HG03175 (cell line): ENCODE measurements at regions not wholly inside any gene's neighbourhood (a gene's known extent, or its start where the extent isn't known, plus 50 kb on each side); places are given as distances from the start of the nearest gene placed in this dataset.
"Not testable (repeated sequence)": the region's sequence is repeated elsewhere in the genome, so short reads cannot be mapped to it uniquely, and the experiment has no call there.

Experiments used
- ATAC-seq: cut with Tn5 transposase; IDR thresholded peaks from one replicate; pipeline ENCODE4 v1.9.1; 2021; ENCODE audit warnings: mild to moderate bottlenecking, moderate library complexity; ENCODE audit not compliant: unreplicated experiment

DNA sequence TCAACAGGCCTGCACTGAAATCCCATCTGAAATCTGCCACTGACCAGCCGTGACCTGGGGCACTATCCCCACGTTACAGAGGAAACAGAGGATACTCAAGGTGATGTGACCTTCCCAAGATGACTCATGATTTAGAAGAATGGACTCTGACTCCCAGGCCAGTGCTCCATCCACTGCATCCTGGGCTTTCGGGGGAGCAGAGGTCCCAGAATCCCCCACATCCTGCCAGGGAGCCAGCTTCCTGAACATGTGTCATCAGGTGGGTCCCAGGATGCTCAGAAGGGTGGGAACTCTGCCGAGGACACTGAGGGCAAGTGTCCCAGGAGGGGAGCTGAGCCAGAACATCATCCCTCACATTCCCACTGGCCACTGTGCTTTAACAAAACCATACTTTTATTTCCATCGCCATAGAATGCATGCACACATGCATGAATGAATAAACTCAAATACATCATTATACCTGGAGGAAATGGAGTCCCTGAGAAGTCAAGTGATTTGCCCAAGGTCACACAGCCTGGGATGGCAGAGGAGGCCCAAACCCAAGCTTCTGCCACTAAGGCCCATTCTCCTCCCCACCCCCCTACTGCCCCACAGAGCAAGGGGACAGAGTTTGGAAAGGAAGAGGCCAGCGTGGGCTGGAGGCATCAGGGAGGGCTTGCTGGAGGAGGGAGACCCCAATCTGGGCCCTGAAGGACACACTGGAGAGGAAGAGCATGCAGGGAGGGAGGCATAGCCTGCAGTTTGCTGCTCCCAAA, 189.4 kb downstream of the MATN1 start:
- ATAC-seq = no peak

DNA sequence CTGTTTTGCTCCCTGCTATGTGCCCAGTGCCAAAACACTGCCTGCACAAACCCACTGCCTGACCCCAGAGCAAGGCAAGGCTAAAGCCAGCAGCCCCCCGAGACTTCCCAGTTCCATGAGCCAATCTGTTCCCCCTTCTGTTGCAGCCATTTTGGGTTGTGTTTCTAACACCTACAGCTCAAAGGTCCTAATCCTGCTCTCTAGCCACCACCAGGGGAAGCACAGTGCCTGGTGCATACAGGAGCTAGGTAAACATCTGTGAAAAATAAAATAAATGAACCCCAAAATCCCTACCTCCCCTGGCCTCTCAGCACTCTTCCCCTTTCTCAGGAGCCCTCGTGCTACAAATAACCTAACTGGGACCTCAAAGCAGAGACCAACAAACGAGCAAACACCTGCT, 190.2 kb downstream of the MATN1 start:
- ATAC-seq = no peak

DNA sequence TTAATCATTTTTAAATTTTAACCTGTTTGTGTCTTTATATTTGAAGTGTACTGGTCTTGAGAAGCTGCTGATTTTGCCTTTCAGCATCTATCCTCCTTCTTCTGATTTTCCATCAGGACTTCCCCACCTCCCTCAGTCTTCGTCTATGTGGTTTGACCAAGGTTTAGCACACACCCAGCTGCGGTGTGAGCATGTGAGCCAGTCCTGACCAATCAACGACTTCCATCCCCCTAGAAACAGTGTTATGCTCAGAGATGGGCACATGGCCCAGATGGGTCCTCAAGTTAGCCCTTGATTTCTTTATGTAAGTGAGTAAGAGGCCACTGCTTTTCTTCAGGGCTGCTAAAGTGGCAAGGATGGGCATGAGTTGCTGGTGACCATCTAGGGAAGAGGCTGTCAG, 190.8 kb downstream of the MATN1 start:
- ATAC-seq = no peak

DNA sequence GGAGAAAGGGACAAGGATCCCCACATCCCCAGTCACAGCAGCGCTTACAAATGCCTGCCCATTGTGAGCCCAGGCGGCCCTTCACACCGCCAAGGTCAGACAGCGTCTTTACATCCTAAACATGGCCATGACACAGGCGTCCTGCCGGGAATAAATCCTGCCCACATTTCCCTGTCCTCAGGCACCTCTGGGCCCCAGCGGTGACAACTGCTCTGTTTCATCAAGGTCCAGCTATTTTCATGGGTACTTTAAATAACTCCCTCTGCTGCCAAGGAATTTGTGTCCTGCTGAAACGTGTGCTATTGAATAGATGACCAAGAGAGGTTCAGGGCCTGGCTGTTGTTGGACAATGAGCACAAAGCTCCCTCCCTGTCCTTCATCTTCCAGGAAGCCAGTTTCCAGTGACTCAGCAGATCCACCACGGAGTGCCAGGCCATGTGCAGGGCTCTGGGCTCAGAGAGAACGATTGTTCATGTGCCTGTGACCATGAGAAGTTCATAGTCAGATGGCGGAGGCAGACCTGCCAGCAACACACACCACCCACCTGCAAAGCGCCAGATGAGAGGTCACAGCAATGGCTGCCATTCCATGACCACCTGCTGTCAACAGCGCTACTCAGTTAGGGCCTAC, 195.8 kb downstream of the MATN1 start:
- ATAC-seq = no peak

DNA sequence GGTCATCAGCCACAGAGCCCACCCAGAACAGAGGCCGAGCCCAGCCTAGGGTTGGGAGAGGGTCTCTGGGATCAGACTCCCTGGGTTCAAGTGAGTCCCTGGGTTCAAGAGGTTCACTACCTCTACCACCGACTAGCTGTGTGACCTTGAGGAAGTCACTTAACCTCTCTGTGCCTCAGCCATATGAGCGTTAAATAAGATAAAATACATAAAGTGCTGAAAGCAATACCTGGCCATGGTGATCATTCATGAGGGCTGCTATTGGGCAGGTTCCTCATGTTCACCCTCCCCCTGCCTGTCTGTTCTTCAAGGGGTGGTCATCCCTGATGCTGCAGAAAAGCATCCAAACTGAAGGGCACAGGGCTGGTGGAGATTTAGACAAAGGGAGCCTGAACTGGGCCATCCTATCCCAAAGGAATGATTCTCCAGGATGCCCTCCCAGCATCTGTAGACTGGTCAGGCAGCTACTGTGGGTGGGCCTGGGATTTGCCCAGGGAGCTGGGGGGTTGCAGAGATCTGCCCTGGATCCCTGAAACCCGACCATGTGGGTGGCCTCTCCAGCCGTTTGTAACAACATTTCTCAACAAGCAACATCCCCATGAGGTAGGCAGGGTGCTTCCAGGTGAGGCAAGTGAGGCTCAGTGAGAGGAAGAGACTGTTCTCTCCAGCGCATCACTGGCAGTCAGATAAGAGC, 196.6 kb downstream of the MATN1 start:
- ATAC-seq = no peak

GRCh38 chr1:30525971-30526651, 197.3 kb downstream of the MATN1 start:
- no peak for ATAC-seq

- ATAC-seq = no peak
These were observed 197.8 kb downstream of the MATN1 start for GRCh38 chr1:30525631-30525970.

DNA sequence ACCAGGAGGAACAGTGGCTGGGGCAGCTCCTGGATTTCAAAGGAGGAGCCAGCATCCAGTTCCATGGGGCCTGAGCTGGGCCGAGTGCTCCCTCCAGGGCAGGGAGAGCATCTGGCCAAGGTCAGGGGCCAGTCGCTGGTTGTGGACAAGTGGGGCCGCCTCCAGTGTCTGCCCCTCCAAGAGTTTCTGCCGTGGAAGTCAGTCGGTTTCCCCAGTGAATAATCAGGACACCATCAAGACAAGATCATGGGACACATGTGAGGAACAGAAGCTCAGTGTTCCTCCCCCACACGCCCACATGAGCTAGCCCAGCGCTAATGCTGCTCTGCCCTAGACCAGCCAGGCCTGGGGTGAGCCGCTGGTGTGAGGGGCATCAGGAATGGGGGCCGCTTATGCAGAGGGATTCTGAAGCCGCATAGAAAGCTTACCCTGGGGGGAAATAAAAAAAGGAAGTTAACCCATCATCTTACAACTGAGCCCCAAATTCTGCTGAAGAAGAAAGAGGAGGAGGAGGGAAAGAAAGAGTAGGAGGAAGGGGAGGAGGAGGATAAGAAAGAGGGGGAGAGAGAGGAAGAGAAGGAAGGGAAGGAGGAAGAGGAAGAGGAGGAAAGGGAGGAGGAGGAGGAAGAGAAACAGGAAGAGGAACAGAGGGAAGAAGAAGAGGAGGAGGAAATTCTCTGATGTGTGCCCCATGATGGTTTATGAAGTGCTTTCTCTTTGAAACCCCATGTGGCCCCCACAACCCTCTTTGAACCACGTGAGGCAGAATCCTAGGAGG, 198.4 kb downstream of the MATN1 start:
- ATAC-seq = no peak

DNA sequence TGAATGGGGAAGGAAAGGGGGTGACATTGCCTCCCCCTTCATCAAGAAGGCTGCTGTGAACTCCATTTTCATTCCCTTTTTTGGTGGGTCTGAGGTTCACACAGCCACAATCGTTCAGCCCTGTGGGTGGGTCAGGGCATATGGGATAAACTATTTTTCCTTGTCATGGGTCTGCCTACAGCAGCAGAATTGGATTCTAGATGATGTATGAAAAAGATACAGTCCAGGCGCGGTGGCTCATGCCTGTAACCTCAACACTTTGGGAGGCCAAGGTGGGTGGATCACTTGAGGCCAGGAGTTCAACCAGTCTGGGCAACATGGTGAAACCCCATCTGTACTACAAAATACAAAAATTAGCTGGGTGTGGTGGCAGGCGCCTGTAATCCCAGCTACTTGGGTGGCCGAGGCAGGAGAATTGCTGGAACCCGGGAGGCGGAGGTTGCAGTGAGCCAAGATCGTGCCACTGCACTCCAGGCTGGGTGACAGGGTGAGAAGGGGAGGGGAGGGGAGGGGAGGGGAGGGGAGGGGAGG, 199.3 kb downstream of the MATN1 start:
- ATAC-seq = not testable (repeated sequence)

GRCh38 chr1:30523055-30524020, 200.0 kb downstream of the MATN1 start:
- no peak for ATAC-seq

DNA sequence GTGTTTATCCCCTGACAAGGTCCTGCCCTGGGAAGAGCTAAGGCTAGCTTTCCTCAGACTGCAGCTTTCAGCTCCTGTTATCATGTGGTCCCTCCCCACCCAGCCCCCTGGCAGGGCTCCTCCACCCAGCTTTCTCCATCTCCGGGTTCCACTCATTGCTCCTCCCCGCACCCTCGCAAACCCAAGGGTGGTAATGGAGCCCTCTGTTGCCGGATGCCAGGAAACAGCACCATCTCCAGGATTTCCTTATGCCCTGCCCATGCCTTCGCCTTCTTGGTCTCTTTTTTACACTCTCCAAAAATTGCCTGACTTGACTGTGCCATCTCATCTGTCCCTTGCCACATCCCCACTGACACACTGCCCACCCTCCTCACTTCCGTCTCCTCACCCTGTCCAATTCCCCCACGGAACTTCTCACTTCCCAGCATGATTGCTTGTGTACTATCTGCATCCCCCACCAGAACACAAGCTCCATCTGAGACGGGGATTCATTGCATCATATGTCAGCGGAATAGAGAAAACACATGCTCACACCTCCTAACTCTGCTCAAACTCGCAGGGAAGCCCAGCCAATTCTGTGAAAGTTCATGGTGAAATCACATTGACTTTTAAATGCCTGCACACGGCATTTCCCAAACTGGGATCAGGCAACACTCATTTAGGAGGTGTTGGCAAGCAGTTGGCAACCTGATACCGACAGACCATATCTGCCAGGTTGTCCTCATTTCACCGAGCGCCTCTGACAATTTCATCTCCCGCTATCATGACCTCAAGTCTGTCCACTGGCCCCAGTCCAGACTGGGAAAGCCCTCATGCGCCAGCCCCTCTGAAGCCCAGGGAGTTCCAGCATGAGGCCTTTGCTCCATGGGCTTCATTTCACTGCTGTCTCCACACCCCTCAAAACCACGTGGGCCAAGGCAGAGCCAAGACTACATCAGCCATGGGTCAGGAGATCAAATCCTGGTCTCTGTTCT, 201.1 kb downstream of the MATN1 start:
- ATAC-seq = no peak

DNA sequence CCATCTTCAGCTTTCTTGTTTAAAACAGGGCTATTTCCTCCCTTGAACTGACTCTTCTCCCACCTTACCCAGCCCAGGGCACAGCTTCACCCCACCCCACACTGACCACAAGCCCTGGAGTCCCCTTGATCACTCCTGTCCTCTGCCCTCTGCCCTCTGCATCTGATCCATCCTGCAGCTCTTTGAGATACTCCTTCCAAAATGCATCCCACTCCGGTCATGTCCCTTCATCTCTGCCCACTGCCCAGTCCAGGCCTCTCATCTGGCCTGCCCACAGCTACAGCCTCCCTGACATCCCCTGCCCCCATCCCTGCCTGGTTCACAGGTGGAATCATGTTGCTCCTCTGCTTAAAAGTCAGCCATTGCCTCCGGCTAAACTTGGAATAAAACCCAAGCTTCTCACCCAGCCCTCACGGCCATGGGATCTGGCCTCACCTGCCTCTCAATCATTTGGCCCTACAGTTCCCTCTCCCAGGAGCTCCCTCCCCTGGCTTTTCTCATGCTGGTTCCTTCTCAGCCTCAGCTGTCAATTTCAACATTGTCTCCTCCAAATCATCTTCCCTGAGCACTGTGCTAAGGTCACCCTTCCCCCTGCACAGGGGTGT, 202.0 kb downstream of the MATN1 start:
- no peak for ATAC-seq

GRCh38 chr1:30520476-30520875, 202.9 kb downstream of the MATN1 start:
- ATAC-seq = no peak

DNA sequence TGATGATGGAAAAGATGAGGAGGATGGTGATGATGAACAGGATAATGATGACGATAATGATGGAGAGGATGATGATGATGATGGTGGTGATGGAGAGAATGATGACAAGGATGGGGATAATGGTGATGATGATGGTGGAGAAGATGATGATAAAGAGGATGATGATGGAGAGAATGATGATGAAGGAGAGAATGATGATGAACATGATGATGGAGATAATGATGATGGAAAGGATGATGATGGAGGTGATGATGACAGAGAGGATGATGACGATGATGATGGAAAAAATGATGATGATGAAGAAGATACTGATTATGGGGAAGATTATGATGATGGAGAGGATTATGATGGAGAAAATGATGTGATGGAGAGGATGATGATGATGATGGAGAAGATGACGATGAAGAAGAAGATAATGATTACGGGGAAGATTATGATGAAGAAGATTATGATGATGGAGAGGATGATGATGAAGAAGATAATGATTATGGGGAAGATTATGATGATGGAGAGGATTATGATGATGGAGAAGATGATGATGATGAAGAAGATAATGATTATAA, 204.1 kb downstream of the MATN1 start:
- ATAC-seq = no peak

GRCh38 chr1:30518696-30519095, 204.7 kb downstream of the MATN1 start:
- ATAC-seq = no peak

DNA sequence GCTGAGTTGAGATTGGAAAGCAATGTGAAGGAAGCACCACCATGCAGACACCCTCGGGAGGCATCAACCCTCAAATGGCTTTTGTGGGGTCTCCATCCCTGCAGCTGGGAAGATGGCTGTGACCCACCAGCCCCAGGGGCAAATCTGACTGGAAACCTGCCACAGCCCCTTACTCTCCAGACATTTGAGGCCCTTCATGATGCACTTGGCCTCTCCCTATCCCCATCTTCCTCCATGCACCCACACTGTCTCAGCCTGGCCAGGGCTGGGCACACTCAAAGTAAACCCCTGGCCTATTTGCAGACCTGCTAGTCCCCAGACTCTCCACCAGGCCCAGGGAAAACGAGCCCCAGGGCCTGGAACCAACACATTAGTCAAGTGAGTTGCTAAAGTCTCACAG, 205.2 kb downstream of the MATN1 start:
- ATAC-seq = no peak

DNA sequence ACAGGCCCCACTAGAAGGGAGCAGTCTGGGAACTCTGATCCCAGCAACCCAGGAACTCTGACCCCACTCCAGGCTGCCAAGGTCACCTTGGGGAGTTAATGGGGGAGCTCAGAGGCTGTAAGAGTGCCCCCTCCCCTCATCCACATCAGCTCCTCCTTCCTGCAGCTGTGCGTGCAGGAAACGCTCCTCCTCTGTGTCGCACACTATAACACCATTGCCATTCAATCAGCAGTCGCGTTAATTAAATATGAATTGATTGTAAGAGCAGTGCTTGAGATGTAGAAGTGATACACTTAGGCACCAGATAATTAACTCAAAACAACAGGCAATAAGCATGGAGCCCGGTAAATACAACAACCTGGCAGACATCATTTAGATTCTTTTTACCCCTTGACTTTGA, 205.7 kb downstream of the MATN1 start:
- ATAC-seq = not testable (repeated sequence)

GRCh38 chr1:30517241-30517640, 206.1 kb downstream of the MATN1 start:
- not testable (repeated sequence) for ATAC-seq
